ENCODE measurements at regions not wholly inside any gene's neighbourhood (a gene's known extent, or its start where the extent isn't known, plus 50 kb on each side); places are given as distances from the start of the nearest gene placed in this dataset.

GRCh38 chr18:30712383-30712782, 330.2 kb downstream of the DSC3 start:
- H3K36me3 ChIP-seq (ENCODE audit: control insufficient read depth, insufficient read depth, low read length) = no peaks in the 10 kb centered on the region
- H3K9me3 ChIP-seq (ENCODE audit: control insufficient read depth, low read length) = no peaks in the 10 kb centered on the region
- WGBS, 2 experiments (ENCODE audit: insufficient coverage in 2 of 2) = 100% methylated on average over 1 of the region's 3 CpGs; no CpG with 5 or more reads in 1 of the 2 experiments
- H3K4me3 ChIP-seq (ENCODE audit: extremely low read depth, insufficient read depth, low read length, poor library complexity, severe bottlenecking) = no peak overlapping the region
- no peaks in the 10 kb centered on the region for H3K4me1 ChIP-seq (ENCODE audit: control insufficient read depth, insufficient read depth, low read length, poor library complexity, severe bottlenecking)
- no peak overlapping the region for H3K27ac ChIP-seq (ENCODE audit: low read depth, low read length, severe bottlenecking)

DNA sequence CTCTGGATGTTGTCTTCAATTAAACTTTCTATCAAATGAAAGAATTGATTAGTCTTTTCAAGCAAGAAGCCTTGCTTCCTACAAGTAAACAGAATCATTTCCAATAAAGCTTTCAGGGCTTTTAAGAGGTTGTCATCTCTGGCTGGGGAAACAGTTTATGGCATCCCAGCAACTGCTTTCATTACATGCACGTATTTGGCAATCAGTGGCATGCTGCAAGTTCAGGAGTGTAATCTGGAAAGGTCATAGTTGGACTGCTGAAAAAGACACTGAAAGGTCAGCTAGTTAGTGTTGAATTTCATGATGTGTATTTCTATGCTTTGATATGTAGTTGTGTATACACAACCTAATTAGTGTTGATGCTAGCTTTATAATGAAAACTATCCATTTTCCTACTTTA, 332.9 kb downstream of the DSC3 start:
- Histone ChIP-seq H3K4me3 (ENCODE audit: extremely low read depth, insufficient read depth, low read length, poor library complexity, severe bottlenecking) (no peak overlapping the region), H3K27ac (ENCODE audit: low read depth, low read length, severe bottlenecking) (no peak overlapping the region), H3K4me1 (ENCODE audit: control insufficient read depth, insufficient read depth, low read length, poor library complexity, severe bottlenecking) (no peaks in the 10 kb centered on the region), H3K36me3 (ENCODE audit: control insufficient read depth, insufficient read depth, low read length) (no peaks in the 10 kb centered on the region), H3K9me3 (ENCODE audit: control insufficient read depth, low read length) (no peaks in the 10 kb centered on the region)
- 89 to 100% methylated on average over 1 of the region's 1 CpG for WGBS, 2 experiments (ENCODE audit: insufficient coverage in 2 of 2)

GRCh38 chr18:30705943-30706342, 336.6 kb downstream of the DSC3 start:
- H3K4me3 ChIP-seq (ENCODE audit: extremely low read depth, insufficient read depth, low read length, poor library complexity, severe bottlenecking) = no peak overlapping the region
- 80% methylated on average over 1 of the region's 4 CpGs; no CpG with 5 or more reads in 1 of the 2 experiments for WGBS, 2 experiments (ENCODE audit: insufficient coverage in 2 of 2)

DNA sequence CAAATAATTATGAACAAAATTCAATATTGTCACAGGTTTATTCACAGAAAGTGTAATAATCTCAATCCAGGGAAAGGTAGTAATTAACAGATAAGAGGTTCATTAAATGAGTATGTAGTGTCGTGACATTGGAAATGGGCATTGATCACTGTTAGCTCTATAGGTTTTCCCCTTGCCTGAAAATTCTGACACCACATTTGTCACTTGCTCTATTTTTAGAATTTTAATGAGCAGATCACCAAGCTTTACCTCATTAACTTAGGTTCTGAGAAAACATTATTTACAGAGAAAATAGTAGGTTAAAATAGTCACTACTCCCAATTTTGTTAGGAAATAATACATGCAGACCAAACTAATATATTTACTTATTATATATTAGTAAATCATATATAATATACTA, 344.0 kb downstream of the DSC3 start:
- Histone ChIP-seq H3K36me3 (ENCODE audit: control insufficient read depth, insufficient read depth, low read length) (no peaks in the 10 kb centered on the region), H3K4me1 (ENCODE audit: control insufficient read depth, insufficient read depth, low read length, poor library complexity, severe bottlenecking) (no peaks in the 10 kb centered on the region), H3K27ac (ENCODE audit: low read depth, low read length, severe bottlenecking) (no peak overlapping the region), H3K4me3 (ENCODE audit: extremely low read depth, insufficient read depth, low read length, poor library complexity, severe bottlenecking) (no peak overlapping the region), H3K9me3 (ENCODE audit: control insufficient read depth, low read length) (no peaks in the 10 kb centered on the region)
- WGBS, 2 experiments (ENCODE audit: insufficient coverage in 2 of 2) = no CpG with 5 or more reads among the region's 1 CpG

More at GRCh38 chr18:30705943-30706342, 336.6 kb downstream of the DSC3 start:
- H3K36me3 ChIP-seq (ENCODE audit: control insufficient read depth, insufficient read depth, low read length) = no peaks in the 10 kb centered on the region
- no peak overlapping the region for H3K27ac ChIP-seq (ENCODE audit: low read depth, low read length, severe bottlenecking)
- no peaks in the 10 kb centered on the region for H3K9me3 ChIP-seq (ENCODE audit: control insufficient read depth, low read length)
- H3K4me1 ChIP-seq (ENCODE audit: control insufficient read depth, insufficient read depth, low read length, poor library complexity, severe bottlenecking) = no peaks in the 10 kb centered on the region

GRCh38 chr18:30696201-30696600, 346.3 kb downstream of the DSC3 start:
- 80% methylated on average over 1 of the region's 5 CpGs; no CpG with 5 or more reads in 1 of the 2 experiments for WGBS, 2 experiments (ENCODE audit: insufficient coverage in 2 of 2)
- H3K4me1 ChIP-seq (ENCODE audit: control insufficient read depth, insufficient read depth, low read length, poor library complexity, severe bottlenecking) = no peaks in the 10 kb centered on the region
- H3K36me3 ChIP-seq (ENCODE audit: control insufficient read depth, insufficient read depth, low read length) = no peaks in the 10 kb centered on the region
- H3K4me3 ChIP-seq (ENCODE audit: extremely low read depth, insufficient read depth, low read length, poor library complexity, severe bottlenecking) = no peak overlapping the region
- no peak overlapping the region for H3K27ac ChIP-seq (ENCODE audit: low read depth, low read length, severe bottlenecking)
- H3K9me3 ChIP-seq (ENCODE audit: control insufficient read depth, low read length) = no peaks in the 10 kb centered on the region

DNA sequence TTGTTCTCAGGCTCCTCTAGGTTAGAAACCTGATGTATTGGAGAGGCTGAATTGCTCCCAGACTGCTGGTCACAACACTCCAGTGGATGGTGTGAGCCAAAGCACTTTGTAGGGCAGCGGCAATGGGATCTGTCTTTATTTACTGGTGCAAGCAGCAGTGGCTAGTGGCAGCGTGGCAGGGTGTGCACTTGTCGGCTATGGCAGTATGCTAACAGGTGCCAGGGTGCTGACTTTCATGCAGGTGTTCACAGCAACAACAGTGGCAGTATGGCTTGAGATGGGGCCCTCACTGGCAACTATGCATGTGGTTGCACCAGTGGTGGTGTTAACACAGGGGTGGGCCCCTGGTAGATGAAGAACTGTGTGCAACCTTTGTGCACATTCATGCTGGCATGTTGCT, 347.8 kb downstream of the DSC3 start:
- Histone ChIP-seq H3K4me3 (ENCODE audit: extremely low read depth, insufficient read depth, low read length, poor library complexity, severe bottlenecking) (no peak overlapping the region), H3K4me1 (ENCODE audit: control insufficient read depth, insufficient read depth, low read length, poor library complexity, severe bottlenecking) (no peaks in the 10 kb centered on the region), H3K27ac (ENCODE audit: low read depth, low read length, severe bottlenecking) (no peak overlapping the region), H3K9me3 (ENCODE audit: control insufficient read depth, low read length) (no peaks in the 10 kb centered on the region), H3K36me3 (ENCODE audit: control insufficient read depth, insufficient read depth, low read length) (no peaks in the 10 kb centered on the region)
- WGBS, 2 experiments (ENCODE audit: insufficient coverage in 2 of 2) = 98 to 100% methylated on average over 1 to 3 of the region's 3 CpGs

DNA sequence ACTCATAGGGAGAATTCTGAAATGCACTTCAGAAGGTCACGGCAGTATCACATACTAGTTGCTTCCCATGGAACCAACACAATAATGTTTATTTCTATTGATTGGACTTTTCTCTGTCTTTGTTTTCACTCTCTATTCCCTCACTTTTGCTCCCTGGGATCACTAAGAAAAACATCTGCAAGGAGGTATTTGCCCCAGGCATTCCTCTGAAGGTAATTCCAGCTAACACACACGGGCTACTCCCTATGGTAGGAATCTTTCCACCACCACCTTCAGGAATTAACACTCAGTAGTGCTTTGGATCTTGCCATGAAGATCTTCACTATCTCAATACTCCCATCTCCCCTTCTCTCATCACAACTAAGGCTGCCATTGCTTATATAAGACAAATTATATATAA, 353.3 kb downstream of the DSC3 start:
- no peaks in the 10 kb centered on the region for H3K36me3 ChIP-seq (ENCODE audit: control insufficient read depth, insufficient read depth, low read length)
- no peaks in the 10 kb centered on the region for H3K4me1 ChIP-seq (ENCODE audit: control insufficient read depth, insufficient read depth, low read length, poor library complexity, severe bottlenecking)
- H3K9me3 ChIP-seq (ENCODE audit: control insufficient read depth, low read length) = no peaks in the 10 kb centered on the region
- H3K4me3 ChIP-seq (ENCODE audit: extremely low read depth, insufficient read depth, low read length, poor library complexity, severe bottlenecking) = no peak overlapping the region
- 88 to 89% methylated on average over 1 of the region's 2 CpGs for WGBS, 2 experiments (ENCODE audit: insufficient coverage in 2 of 2)
- H3K27ac ChIP-seq (ENCODE audit: low read depth, low read length, severe bottlenecking) = no peak overlapping the region

DNA sequence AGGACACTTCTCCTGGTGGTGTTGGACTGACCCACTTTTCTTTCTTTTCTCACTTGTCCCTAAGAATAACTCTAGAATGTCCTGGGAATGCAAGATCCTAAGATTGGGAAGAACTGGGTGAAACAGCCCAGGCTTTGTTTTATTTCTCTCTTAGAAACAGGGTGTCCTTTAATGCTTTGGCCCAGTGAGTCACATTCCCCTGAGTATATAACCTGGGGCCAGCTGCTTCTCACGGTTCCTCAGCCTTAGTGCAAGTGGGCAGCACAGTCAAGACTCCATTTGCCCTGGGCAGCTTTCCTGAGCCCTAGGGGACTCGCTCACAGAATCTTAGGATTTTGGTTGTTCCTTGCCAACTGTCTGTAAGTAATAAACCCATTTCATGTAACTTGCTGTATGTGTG, 355.0 kb downstream of the DSC3 start:
- Histone ChIP-seq H3K4me3 (ENCODE audit: extremely low read depth, insufficient read depth, low read length, poor library complexity, severe bottlenecking) (no peak overlapping the region), H3K4me1 (ENCODE audit: control insufficient read depth, insufficient read depth, low read length, poor library complexity, severe bottlenecking) (no peaks in the 10 kb centered on the region), H3K9me3 (ENCODE audit: control insufficient read depth, low read length) (no peaks in the 10 kb centered on the region), H3K27ac (ENCODE audit: low read depth, low read length, severe bottlenecking) (no peak overlapping the region), H3K36me3 (ENCODE audit: control insufficient read depth, insufficient read depth, low read length) (no peaks in the 10 kb centered on the region)
- WGBS, 2 experiments (ENCODE audit: insufficient coverage in 2 of 2) = 88% methylated on average over 2 of the region's 2 CpGs; no CpG with 5 or more reads in 1 of the 2 experiments

DNA sequence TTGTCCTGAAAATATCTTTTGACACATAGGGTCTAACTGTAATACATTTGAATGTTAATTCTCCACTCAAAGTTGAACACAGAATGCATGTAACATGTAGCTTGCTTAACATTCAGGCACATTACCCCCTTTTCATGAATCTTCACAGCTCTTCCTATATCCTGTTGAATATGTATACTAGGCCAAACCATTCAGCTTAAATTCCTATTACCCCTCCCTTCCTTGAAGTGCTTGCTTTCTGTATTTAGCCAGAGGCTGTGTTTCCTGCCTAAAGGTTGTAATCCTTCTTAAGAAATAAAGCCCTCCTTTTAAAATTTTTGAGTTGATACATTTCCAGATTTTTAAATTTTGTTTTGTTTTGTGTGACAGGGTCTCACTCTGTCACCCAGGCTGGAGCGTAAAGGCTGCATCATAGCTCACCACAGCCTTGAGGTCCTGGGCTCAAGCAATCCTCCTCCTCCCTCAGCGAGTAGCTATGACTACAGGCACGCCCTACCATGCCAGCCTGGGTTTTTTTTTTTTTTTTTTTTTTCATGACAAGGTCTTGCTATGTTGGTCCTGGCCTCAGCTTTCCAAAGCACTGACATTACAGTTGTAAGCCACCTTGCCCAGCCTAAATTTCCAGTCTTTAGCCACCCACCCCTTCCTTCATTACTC, 357.6 kb downstream of the DSC3 start:
- H3K36me3 ChIP-seq (ENCODE audit: control insufficient read depth, insufficient read depth, low read length) = no peaks in the 10 kb centered on the region
- H3K4me3 ChIP-seq (ENCODE audit: extremely low read depth, insufficient read depth, low read length, poor library complexity, severe bottlenecking) = no peak overlapping the region
- WGBS, 2 experiments (ENCODE audit: insufficient coverage in 2 of 2) = 0 to 29% methylated on average over 1 to 2 of the region's 3 CpGs
- no peaks in the 10 kb centered on the region for H3K4me1 ChIP-seq (ENCODE audit: control insufficient read depth, insufficient read depth, low read length, poor library complexity, severe bottlenecking)
- no peaks in the 10 kb centered on the region for H3K9me3 ChIP-seq (ENCODE audit: control insufficient read depth, low read length)
- H3K27ac ChIP-seq (ENCODE audit: low read depth, low read length, severe bottlenecking) = no peak overlapping the region

DNA sequence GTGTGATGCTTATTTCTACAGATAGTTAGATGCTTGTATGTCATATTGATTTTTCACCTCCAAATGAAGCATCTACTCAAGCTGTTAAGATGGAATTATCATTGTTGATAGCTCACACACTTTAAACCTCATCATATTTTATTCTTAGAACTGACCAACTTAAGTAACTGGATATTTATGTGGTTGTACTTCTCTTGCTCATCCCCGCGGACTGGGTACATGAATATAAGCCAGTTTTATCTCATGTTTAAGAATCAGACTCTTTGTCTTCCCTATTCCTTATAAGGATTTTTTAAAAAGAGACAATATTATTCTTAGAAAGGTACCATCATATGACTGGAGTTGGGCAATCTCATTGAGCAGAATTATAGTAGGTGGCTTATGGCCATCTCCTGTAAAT, 358.7 kb downstream of the DSC3 start:
- no peaks in the 10 kb centered on the region for H3K9me3 ChIP-seq (ENCODE audit: control insufficient read depth, low read length)
- H3K27ac ChIP-seq (ENCODE audit: low read depth, low read length, severe bottlenecking) = no peak overlapping the region
- no CpG with 5 or more reads among the region's 2 CpGs for WGBS, 2 experiments (ENCODE audit: insufficient coverage in 2 of 2)
- H3K36me3 ChIP-seq (ENCODE audit: control insufficient read depth, insufficient read depth, low read length) = no peaks in the 10 kb centered on the region
- no peaks in the 10 kb centered on the region for H3K4me1 ChIP-seq (ENCODE audit: control insufficient read depth, insufficient read depth, low read length, poor library complexity, severe bottlenecking)
- no peak overlapping the region for H3K4me3 ChIP-seq (ENCODE audit: extremely low read depth, insufficient read depth, low read length, poor library complexity, severe bottlenecking)

DNA sequence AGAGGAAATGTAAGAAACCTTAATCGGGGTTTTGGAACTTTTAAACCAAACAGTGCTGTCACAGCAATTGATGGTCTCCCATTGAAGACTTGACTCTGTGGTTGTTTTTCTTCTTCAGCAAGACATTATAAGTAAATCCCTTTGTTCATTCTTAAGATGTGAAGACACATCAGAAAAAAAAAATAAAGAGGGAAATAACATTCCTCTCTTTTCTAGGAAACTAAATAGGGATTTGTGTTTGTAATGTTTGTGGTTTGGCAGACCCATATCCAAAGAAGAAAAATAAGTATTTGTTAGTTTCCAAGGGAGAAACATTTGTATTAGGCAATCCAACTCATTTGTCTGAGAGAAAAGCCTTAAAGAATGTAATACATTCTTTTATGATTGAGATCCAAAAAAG, 359.9 kb downstream of the DSC3 start:
- 80 to 100% methylated on average over 1 of the region's 1 CpG for WGBS, 2 experiments (ENCODE audit: insufficient coverage in 2 of 2)
- Histone ChIP-seq H3K9me3 (ENCODE audit: control insufficient read depth, low read length) (no peaks in the 10 kb centered on the region), H3K4me3 (ENCODE audit: extremely low read depth, insufficient read depth, low read length, poor library complexity, severe bottlenecking) (no peak overlapping the region), H3K4me1 (ENCODE audit: control insufficient read depth, insufficient read depth, low read length, poor library complexity, severe bottlenecking) (no peaks in the 10 kb centered on the region), H3K27ac (ENCODE audit: low read depth, low read length, severe bottlenecking) (no peak overlapping the region), H3K36me3 (ENCODE audit: control insufficient read depth, insufficient read depth, low read length) (no peaks in the 10 kb centered on the region)
